ENCODE measurements at regions not wholly inside any gene's neighbourhood (a gene's known extent, or its start where the extent isn't known, plus 50 kb on each side); places are given as distances from the start of the nearest gene placed in this dataset.

DNA sequence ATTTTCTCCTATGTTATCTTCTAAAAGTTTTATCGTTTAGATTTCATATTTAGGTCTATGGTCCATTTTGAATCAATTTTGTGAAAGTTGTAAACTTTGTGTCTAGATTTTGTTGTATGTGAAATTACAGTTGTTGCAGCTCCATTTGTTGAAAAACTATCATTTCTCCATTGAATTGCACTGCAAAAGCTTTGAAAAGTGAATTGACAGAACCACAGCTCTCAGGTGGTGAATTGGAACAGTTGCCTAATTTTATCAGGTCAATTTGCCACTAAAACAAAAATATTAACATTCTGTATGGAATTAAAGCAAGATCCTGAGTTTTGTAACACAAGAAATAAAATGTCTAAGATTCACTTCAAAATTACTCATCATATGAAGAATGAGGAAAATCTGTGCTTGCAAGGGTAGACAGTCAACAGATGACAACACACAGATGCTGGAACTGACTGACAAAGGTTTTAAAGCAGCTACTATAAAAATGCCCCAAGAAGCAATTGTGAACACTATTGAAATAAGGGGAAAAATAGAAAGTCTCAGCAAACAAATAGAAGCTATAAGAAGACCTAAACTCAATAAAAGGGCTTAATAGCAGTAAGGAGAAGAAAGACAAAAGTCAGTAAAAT lies 346.7 kb downstream of the PAX1 start:
- ChIA-PET POLR2A (ENCODE audit: partially characterized antibody) (no interaction called here), CTCF (ENCODE audit: partially characterized antibody) (interaction anchor here (1.2 to 2.2 kb wide), 2 partner anchors 8 to 10 kb away, joined by 3 to 6 read pairs; no protein-coding TSS in a partner anchor)
- H3K79me1 ChIP-seq (ENCODE audit: low read depth, low read length) = no peaks in the 10 kb centered on the region; the same call in 1 of the 2 replicates
- no peak overlapping the region for H3K23ac ChIP-seq (ENCODE audit: insufficient read length)
- no peak overlapping the region for H2BK120ac ChIP-seq (replicated peaks; ENCODE audit: low read depth, low read length)
- H3K27ac ChIP-seq (ENCODE audit: low read depth, low read length) = no peak overlapping the region
- H3K27me3 ChIP-seq (replicated peaks in 1 of 4; ENCODE audit: control insufficient read depth in 3 of 4, extremely low read depth in 1 of 4, insufficient read depth in 3 of 4, low read length in 3 of 4) = no peaks in the 10 kb centered on the region; a peak in 1 of 7 replicates
- H3K9me3 ChIP-seq (ENCODE audit: insufficient read depth in 2 of 2, low read depth in 1 of 2, low read length in 1 of 2) = no peaks in the 10 kb centered on the region
- H3K18ac ChIP-seq (ENCODE audit: extremely low read depth, low read length) = no peak overlapping the region
- no peak overlapping the region for H3K56ac ChIP-seq (replicated peaks; ENCODE audit: insufficient read length, low read depth, low read length)
- H3K79me2 ChIP-seq (ENCODE audit: control insufficient read depth in 1 of 2, insufficient read depth in 2 of 2, low read length in 2 of 2) = no peaks in the 10 kb centered on the region
- DNase-seq (ENCODE audit: low read depth in 1 of 2, low spot score in 2 of 2) (no peak), FAIRE-seq (no peak)
- H3K14ac ChIP-seq (ENCODE audit: insufficient read length) = no peak overlapping the region
- H2AK5ac ChIP-seq (ENCODE audit: low read depth, low read length) = no peak overlapping the region
- no peaks in the 10 kb centered on the region for H4K20me1 ChIP-seq (replicated peaks in 1 of 2; ENCODE audit: control insufficient read depth in 1 of 2, insufficient read depth in 2 of 2, low read length in 2 of 2)
- no peak overlapping the region for H2BK5ac ChIP-seq (ENCODE audit: low read depth, low read length)
- H3K4me2 ChIP-seq (ENCODE audit: insufficient read depth in 1 of 2, low read depth in 2 of 2, low read length in 2 of 2) = no peak overlapping the region
- H3K4ac ChIP-seq (replicated peaks; ENCODE audit: insufficient read length, low read depth, low read length) = no peak overlapping the region
- no peak overlapping the region for H4K8ac ChIP-seq (ENCODE audit: extremely low read depth, insufficient read depth, low read length)
- peaks cover 0 to 5% (median 0%) of the 10 kb centered on the region in 4 experiments; a peak in 1 of 7 replicates for H3K4me1 ChIP-seq (replicated peaks in 1 of 4; ENCODE audit: control insufficient read depth in 3 of 4, insufficient read depth in 4 of 4, low read length in 3 of 4)
- 81% methylated on average over 1 of the region's 1 CpG; no CpG with 5 or more reads in 1 of the 2 experiments for WGBS, 2 experiments (ENCODE audit: extremely low coverage in 1 of 2, insufficient coverage in 1 of 2, insufficient read length in 1 of 2, insufficient replicate concordance in 2 of 2, low coverage in 1 of 2, low lambda C conversion rate in 2 of 2, missing lambda C conversion rate in 1 of 2)
- no peak overlapping the region for H3K9ac ChIP-seq (replicated peaks in 1 of 4; ENCODE audit: extremely low read depth in 1 of 4, low read depth in 3 of 4, low read length in 3 of 4)
- no peak overlapping the region for H2BK20ac ChIP-seq (ENCODE audit: low read length)
- H2BK12ac ChIP-seq (ENCODE audit: low read depth, low read length) = no peak overlapping the region
- H2AFZ ChIP-seq (ENCODE audit: low read length) = no peak overlapping the region
- H4K5ac ChIP-seq (ENCODE audit: insufficient read length, low read depth, low read length) = no peak overlapping the region
- H3K36me3 ChIP-seq (ENCODE audit: control insufficient read depth in 2 of 4, insufficient read depth in 4 of 4, low read length in 3 of 4) = no peaks in the 10 kb centered on the region
- H3K4me3 ChIP-seq (ENCODE audit: extremely low read depth in 1 of 4, insufficient read depth in 2 of 4, low read depth in 3 of 4, low read length in 4 of 4) = no peak overlapping the region
- no peak overlapping the region for H2BK15ac ChIP-seq (ENCODE audit: low read length)
- no peak overlapping the region for H4K91ac ChIP-seq (replicated peaks; ENCODE audit: insufficient read length, low read length)
- no peaks in the 10 kb centered on the region for H3K23me2 ChIP-seq (ENCODE audit: low read depth, low read length)
- no peak for TF ChIP-seq SIN3A (conservative IDR thresholded peaks at IDR 0.05 in 1 of 2, IDR thresholded peaks at IDR 0.05 in 1 of 2; ENCODE audit: low read depth in 1 of 2, low read length in 2 of 2)
- no peak for TF ChIP-seq YY1 (IDR thresholded peaks at IDR 0.05; ENCODE audit: low read depth, low read length)
- no peak for TF ChIP-seq EZH2 (IDR thresholded peaks at IDR 0.05; ENCODE audit: low read depth, low read length, severe bottlenecking)
- TF ChIP-seq EGR1 (IDR thresholded peaks at IDR 0.05; ENCODE audit: borderline replicate concordance, low read depth, low read length) = no peak
- no peak for TF ChIP-seq KDM1A (IDR thresholded peaks at IDR 0.05; ENCODE audit: borderline replicate concordance, low read length)
- TF ChIP-seq BCL11A (IDR thresholded peaks at IDR 0.05; ENCODE audit: low read depth in 2 of 2, low read length in 2 of 2) = no peak
- TF ChIP-seq CBX8 (IDR thresholded peaks at IDR 0.05; ENCODE audit: borderline replicate concordance, low read depth, low read length) = no peak
- no peak for TF ChIP-seq BRCA1 (IDR thresholded peaks at IDR 0.05; ENCODE audit: low read depth, low read length)
- no peak for TF ChIP-seq PHF8 (conservative IDR thresholded peaks at IDR 0.05; ENCODE audit: low read depth, low read length)
- no peak for TF ChIP-seq GTF2F1 (IDR thresholded peaks at IDR 0.05; ENCODE audit: borderline replicate concordance, low read depth, low read length)
- TF ChIP-seq HDAC2 (IDR thresholded peaks at IDR 0.05; ENCODE audit: borderline replicate concordance in 1 of 2, low read depth in 2 of 2, low read length in 2 of 2) = no peak
- TF ChIP-seq KDM4A (IDR thresholded peaks at IDR 0.05; ENCODE audit: low read depth, low read length, severe bottlenecking) = no peak
- no peak for TF ChIP-seq POU5F1 (IDR thresholded peaks at IDR 0.05; ENCODE audit: low read depth, low read length)

All from H1 (cell line).